ENCODE measurements at regions not wholly inside any gene's neighbourhood (a gene's known extent, or its start where the extent isn't known, plus 50 kb on each side); places are given as distances from the start of the nearest gene placed in this dataset.

GRCh38 chr14:97046967-97047366 is 249.8 kb downstream of the VRK1 start:
- no peak for DNase-seq (ENCODE audit: low read depth, low spot score)
- H3K4me3 ChIP-seq (ENCODE audit: low read depth, low read length) = no peak overlapping the region
- ChIA-PET CTCF (no interaction called here), POLR2A (no interaction called here)
- TF ChIP-seq, protein P1, sequence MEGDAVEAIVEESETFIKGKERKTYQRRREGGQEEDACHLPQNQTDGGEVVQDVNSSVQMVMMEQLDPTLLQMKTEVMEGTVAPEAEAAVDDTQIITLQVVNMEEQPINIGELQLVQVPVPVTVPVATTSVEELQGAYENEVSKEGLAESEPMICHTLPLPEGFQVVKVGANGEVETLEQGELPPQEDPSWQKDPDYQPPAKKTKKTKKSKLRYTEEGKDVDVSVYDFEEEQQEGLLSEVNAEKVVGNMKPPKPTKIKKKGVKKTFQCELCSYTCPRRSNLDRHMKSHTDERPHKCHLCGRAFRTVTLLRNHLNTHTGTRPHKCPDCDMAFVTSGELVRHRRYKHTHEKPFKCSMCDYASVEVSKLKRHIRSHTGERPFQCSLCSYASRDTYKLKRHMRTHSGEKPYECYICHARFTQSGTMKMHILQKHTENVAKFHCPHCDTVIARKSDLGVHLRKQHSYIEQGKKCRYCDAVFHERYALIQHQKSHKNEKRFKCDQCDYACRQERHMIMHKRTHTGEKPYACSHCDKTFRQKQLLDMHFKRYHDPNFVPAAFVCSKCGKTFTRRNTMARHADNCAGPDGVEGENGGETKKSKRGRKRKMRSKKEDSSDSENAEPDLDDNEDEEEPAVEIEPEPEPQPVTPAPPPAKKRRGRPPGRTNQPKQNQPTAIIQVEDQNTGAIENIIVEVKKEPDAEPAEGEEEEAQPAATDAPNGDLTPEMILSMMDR (IDR thresholded peaks at IDR 0.05; ENCODE audit: insufficient read depth, low read length, missing control alignments) = no peak

GRCh38 chr14:97052001-97052400 is 254.8 kb downstream of the VRK1 start:
- TF ChIP-seq, protein P1 (IDR thresholded peaks at IDR 0.05; ENCODE audit: insufficient read depth, low read length, missing control alignments) = no peak
- no peak for DNase-seq (ENCODE audit: low read depth, low spot score)
- POLR2A ChIA-PET = no interaction called here
- CTCF ChIA-PET = no interaction called here
- H3K4me3 ChIP-seq (ENCODE audit: low read depth, low read length) = no peak overlapping the region

DNA sequence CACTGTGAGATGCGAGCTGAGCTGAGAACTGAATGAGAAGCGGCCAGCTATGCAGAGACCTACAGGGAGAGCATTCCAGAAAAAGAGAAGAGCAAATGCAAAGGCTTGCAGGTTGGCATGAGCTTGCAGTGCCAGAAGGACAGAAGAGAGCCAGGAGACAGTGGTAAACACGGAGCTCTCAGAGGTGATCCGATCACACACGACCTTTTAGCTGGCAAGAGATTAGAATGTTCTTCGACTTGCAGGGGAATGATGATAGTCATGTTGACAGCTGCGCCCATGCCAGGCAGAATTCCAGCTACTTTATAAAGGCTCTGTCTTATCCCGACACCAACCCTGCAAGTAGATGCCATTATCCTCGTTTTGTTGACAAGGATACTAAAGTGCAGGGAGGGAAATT is 256.8 kb downstream of the VRK1 start:
- no peak for DNase-seq (ENCODE audit: low read depth, low spot score)
- ChIA-PET CTCF (no interaction called here), POLR2A (no interaction called here)
- no peak overlapping the region for H3K4me3 ChIP-seq (ENCODE audit: low read depth, low read length)
- TF ChIP-seq, protein P1 (IDR thresholded peaks at IDR 0.05; ENCODE audit: insufficient read depth, low read length, missing control alignments) = no peak

- POLR2A ChIA-PET = no interaction called here
- CTCF ChIA-PET = no interaction called here
Measured at GRCh38 chr14:97055355-97055754, 258.2 kb downstream of the VRK1 start.

DNA sequence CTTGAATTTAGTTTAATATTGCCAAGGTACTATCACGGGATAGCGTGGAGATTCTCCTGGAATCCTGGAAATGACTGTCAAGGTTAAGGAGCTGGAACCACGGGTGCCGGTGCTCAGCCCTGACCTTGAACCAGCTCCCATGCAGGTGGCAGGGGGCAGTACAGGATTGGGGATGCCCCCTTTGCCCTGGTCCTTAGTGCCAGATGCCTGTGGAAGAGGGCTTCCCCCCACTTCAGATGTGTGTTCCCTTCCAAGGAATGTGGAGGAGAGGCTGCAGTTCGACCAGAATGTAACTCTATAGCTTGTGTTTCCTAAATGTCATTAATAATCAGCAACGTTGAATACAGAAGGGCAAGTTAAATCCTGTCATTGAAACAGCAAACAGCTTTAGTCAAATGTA is 258.9 kb downstream of the VRK1 start:
- DNase-seq (ENCODE audit: low read depth, low spot score) = no peak
- ChIA-PET POLR2A (no interaction called here), CTCF (no interaction called here)
- no peak overlapping the region for H3K4me3 ChIP-seq (ENCODE audit: low read depth, low read length)
- TF ChIP-seq, protein P1 (IDR thresholded peaks at IDR 0.05; ENCODE audit: insufficient read depth, low read length, missing control alignments) = no peak

More at GRCh38 chr14:97055355-97055754, 258.2 kb downstream of the VRK1 start:
- H3K4me3 ChIP-seq (ENCODE audit: low read depth, low read length) = no peak overlapping the region
- TF ChIP-seq, protein P1 (IDR thresholded peaks at IDR 0.05; ENCODE audit: insufficient read depth, low read length, missing control alignments) = no peak
- DNase-seq (ENCODE audit: low read depth, low spot score) = no peak

GRCh38 chr14:97057238-97058073 is 260.3 kb downstream of the VRK1 start:
- DNase-seq (ENCODE audit: low read depth, low spot score) = no peak
- ChIA-PET CTCF (no interaction called here), POLR2A (no interaction called here)
- no peak overlapping the region for H3K4me3 ChIP-seq (ENCODE audit: low read depth, low read length)
- TF ChIP-seq, protein P1 (IDR thresholded peaks at IDR 0.05; ENCODE audit: insufficient read depth, low read length, missing control alignments) = no peak

All from AG04449 (cell line).